ENCODE measurements at regions not wholly inside any gene's neighbourhood (a gene's known extent, or its start where the extent isn't known, plus 50 kb on each side); places are given as distances from the start of the nearest gene placed in this dataset.

DNA sequence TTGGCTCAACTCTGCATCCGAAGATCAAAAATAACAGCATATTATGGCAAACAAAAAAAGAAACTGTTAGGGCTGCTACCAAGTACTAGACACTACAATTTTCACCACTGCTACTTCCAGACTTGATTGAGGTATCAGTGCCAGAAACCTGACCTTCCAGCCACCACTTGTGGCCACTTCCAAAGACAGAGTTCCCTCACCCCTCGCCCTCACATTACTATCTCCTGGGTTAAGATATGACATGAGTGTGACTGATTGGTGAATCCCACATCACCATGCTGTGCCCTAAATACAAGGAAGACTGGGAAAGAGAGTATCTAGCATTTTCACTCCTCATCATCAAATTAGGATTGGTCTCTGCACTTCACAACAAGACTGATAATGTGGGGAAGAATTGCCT lies 296.1 kb upstream of the NT5C1B start:
- TF ChIP-seq, protein P1, sequence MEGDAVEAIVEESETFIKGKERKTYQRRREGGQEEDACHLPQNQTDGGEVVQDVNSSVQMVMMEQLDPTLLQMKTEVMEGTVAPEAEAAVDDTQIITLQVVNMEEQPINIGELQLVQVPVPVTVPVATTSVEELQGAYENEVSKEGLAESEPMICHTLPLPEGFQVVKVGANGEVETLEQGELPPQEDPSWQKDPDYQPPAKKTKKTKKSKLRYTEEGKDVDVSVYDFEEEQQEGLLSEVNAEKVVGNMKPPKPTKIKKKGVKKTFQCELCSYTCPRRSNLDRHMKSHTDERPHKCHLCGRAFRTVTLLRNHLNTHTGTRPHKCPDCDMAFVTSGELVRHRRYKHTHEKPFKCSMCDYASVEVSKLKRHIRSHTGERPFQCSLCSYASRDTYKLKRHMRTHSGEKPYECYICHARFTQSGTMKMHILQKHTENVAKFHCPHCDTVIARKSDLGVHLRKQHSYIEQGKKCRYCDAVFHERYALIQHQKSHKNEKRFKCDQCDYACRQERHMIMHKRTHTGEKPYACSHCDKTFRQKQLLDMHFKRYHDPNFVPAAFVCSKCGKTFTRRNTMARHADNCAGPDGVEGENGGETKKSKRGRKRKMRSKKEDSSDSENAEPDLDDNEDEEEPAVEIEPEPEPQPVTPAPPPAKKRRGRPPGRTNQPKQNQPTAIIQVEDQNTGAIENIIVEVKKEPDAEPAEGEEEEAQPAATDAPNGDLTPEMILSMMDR (IDR thresholded peaks at IDR 0.05): no peak
- no peak for TF ChIP-seq POLR2A (IDR thresholded peaks at IDR 0.05)

All from esophagus squamous epithelium (tissue), 4 donors.